ENCODE measurements at regions not wholly inside any gene's neighbourhood (a gene's known extent, or its start where the extent isn't known, plus 50 kb on each side); places are given as distances from the start of the nearest gene placed in this dataset.

DNA sequence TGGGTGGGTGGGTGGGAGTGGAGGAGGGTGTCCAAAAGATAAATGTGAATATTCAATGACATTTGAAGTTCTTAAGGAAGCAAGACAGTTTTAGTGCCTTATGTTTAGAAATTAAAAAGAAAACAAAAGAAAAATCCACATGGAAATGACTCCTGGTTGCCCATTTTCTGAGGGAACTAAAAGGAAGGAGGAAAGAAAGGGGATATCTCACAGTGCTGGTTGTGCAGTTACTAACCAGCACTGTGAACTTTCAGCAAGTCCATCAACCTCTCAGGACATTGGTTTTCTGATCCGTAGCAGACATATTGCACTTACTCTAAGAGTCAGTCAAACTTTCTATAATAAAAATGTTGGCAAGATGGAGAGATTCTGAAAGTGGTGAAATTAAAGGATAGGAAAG lies 431.0 kb upstream of the CLINT1 start:
- TF ChIP-seq EZH2 (IDR thresholded peaks at IDR 0.05) = no peak
- TF ChIP-seq POLR2AphosphoS5 (IDR thresholded peaks at IDR 0.05; ENCODE audit: borderline replicate concordance, low read depth, low read length) = no peak

Data from SK-N-MC (cell line).